IMR-90 (cell line): ENCODE measurements at regions not wholly inside any gene's neighbourhood (a gene's known extent, or its start where the extent isn't known, plus 50 kb on each side); places are given as distances from the start of the nearest gene placed in this dataset.

Experiments used
- ATAC-seq: fragments of 200-7000 bp; cut with Tn5 transposase; 2 replicates; pipeline ENCODE4 v1.9.1; 2020; ENCODE audit warnings: low read depth, mild to moderate bottlenecking, moderate library complexity
- BruUV-seq: library from RNA; stranded (reverse); fragments of 400-500 nt; replicated peaks from 2 replicates; lab custom pipeline; 2021; lab: Mats Ljungman, UMichigan
- CTCF ChIA-PET: fragments of 300-600 bp; formaldehyde crosslinking; extraction: SDS; loops from one replicate; lab custom pipeline; 2021; ENCODE audit warnings: antibody characterized with exemption; lab: Yijun Ruan, JAX
- POLR2A ChIA-PET: fragments of 300-600 bp; sonication (Branson Sonifier 250); formaldehyde crosslinking; loops from one replicate; lab custom pipeline; 2022; ENCODE audit warnings: antibody characterized with exemption; ENCODE audit not compliant: unreplicated experiment; lab: Charles Lee
- DNase-seq: peaks from one replicate; pipeline ENCODE4 v3.0.0; 2013
- H2AFZ ChIP-seq: replicated peaks from 2 replicates; pipeline ENCODE3; 2013; ENCODE audit warnings: low read length, mild to moderate bottlenecking; ENCODE audit not compliant: poor library complexity
- H2AK5ac ChIP-seq: 2 replicates; pipeline ENCODE4 v1.6.1; 2013; ENCODE audit warnings: low read depth, low read length, inconsistent platforms
- H2AK9ac ChIP-seq: replicated peaks from 2 replicates; pipeline ENCODE3; 2013; ENCODE audit warnings: mild to moderate bottlenecking, low read depth, low read length, moderate library complexity; ENCODE audit not compliant: poor library complexity
- H2BK120ac ChIP-seq: 2 replicates; pipeline ENCODE4 v1.6.1; 2013; ENCODE audit warnings: low read depth, low read length, inconsistent platforms
- H2BK15ac ChIP-seq: 3 replicates; pipeline ENCODE4 v1.6.1; 2013; ENCODE audit warnings: low read depth, low read length, inconsistent platforms
- H2BK20ac ChIP-seq: 2 replicates; pipeline ENCODE4 v1.6.1; 2013; ENCODE audit warnings: low read depth, mild to moderate bottlenecking, inconsistent platforms, low read length, moderate library complexity
- H2BK5ac ChIP-seq: 2 replicates; pipeline ENCODE4 v1.6.1; 2013; ENCODE audit warnings: mild to moderate bottlenecking, low read depth, low read length, inconsistent platforms; ENCODE audit not compliant: poor library complexity, severe bottlenecking
- H3K14ac ChIP-seq: replicated peaks from 2 replicates; pipeline ENCODE4 v1.6.1; 2013; ENCODE audit warnings: low read depth, low read length, inconsistent platforms
- H3K18ac ChIP-seq: 2 replicates; pipeline ENCODE4 v1.6.1; 2013; ENCODE audit warnings: low read depth, low read length, control low read depth
- H3K23ac ChIP-seq: 2 replicates; pipeline ENCODE4 v1.6.1; 2013; ENCODE audit warnings: low read depth, low read length, inconsistent platforms
- H3K27ac ChIP-seq: 2 replicates; pipeline ENCODE4 v1.5.1; 2013; ENCODE audit warnings: mild to moderate bottlenecking, control low read depth, low read length; ENCODE audit not compliant: insufficient read depth
- H3K27me3 ChIP-seq: 2 replicates; pipeline ENCODE4 v1.6.1; 2013; ENCODE audit warnings: low read length; ENCODE audit not compliant: control insufficient read depth, insufficient read depth
- H3K36me3 ChIP-seq: 2 replicates; pipeline ENCODE4 v1.6.1; 2013; ENCODE audit warnings: low read length, mixed read lengths; ENCODE audit not compliant: control insufficient read depth, insufficient read depth
- H3K4ac ChIP-seq: 2 replicates; pipeline ENCODE4 v1.6.1; 2013; ENCODE audit warnings: low read depth, low read length, inconsistent platforms
- H3K4me1 ChIP-seq: 2 replicates; pipeline ENCODE4 v1.6.1; 2013; ENCODE audit warnings: low read length, mixed read lengths; ENCODE audit not compliant: control insufficient read depth, insufficient read depth
- H3K4me2 ChIP-seq: 2 replicates; pipeline ENCODE4 v1.6.1; 2013; ENCODE audit warnings: low read depth, mild to moderate bottlenecking, control low read depth, low read length, moderate library complexity
- H3K4me3 ChIP-seq: 2 replicates; pipeline ENCODE4 v1.5.1; 2013; ENCODE audit warnings: low read depth, mild to moderate bottlenecking, control low read depth, low read length, moderate library complexity; ENCODE audit not compliant: insufficient read depth
- H3K56ac ChIP-seq: 2 replicates; pipeline ENCODE4 v1.6.1; 2013; ENCODE audit warnings: low read length, inconsistent platforms; ENCODE audit not compliant: insufficient read depth; ENCODE audit errors: extremely low read depth
- H3K79me1 ChIP-seq, 2 experiments: 2 replicates each; pipeline ENCODE4 v1.6.1; 2013; ENCODE audit warnings: low read length in 2 of 2, inconsistent platforms in 1 of 2, low read depth in 1 of 2
- H3K9ac ChIP-seq: 2 replicates; pipeline ENCODE4 v1.6.1; 2013; ENCODE audit warnings: low read depth, low read length, control low read depth
- H3K9me1 ChIP-seq: 2 replicates; pipeline ENCODE4 v1.6.1; 2013; ENCODE audit warnings: low read length, inconsistent platforms; ENCODE audit not compliant: insufficient read depth
- H3K9me3 ChIP-seq: 2 replicates; pipeline ENCODE4 v1.6.1; 2013; ENCODE audit warnings: low read length; ENCODE audit not compliant: control insufficient read depth, insufficient read depth
- H4K20me1 ChIP-seq: 2 replicates; pipeline ENCODE4 v1.6.1; 2013; ENCODE audit warnings: low read length, inconsistent platforms; ENCODE audit not compliant: insufficient read depth
- H4K5ac ChIP-seq: 2 replicates; pipeline ENCODE4 v1.6.1; 2013; ENCODE audit warnings: mild to moderate bottlenecking, low read depth, low read length, control low read depth
- H4K8ac ChIP-seq, 2 experiments: 2 replicates each; pipeline ENCODE4 v1.6.1; 2013; ENCODE audit warnings: low read depth in 2 of 2, low read length in 2 of 2, control low read depth in 1 of 2, inconsistent platforms in 1 of 2
- H4K91ac ChIP-seq: 2 replicates; pipeline ENCODE4 v1.6.1; 2013; ENCODE audit warnings: low read depth, low read length, inconsistent platforms; ENCODE audit not compliant: insufficient read depth
- BHLHE40 ChIP-seq: fragments of 150-350 bp; IDR thresholded peaks from 2 replicates; pipeline ENCODE4 v1.6.1; 2016; ENCODE audit warnings: mild to moderate bottlenecking, low read depth, low read length
- CEBPB ChIP-seq: IDR thresholded peaks from 2 replicates; pipeline ENCODE4 v1.6.1; 2012; ENCODE audit warnings: low read depth, low read length, improper control_type of control experiment
- CHD1 ChIP-seq: IDR thresholded peaks from 2 replicates; pipeline ENCODE4 v1.6.1; 2012; ENCODE audit warnings: low read depth, low read length, improper control_type of control experiment
- FOS ChIP-seq: fragments of 150-350 bp; IDR thresholded peaks from 2 replicates; pipeline ENCODE4 v1.6.1; 2016; ENCODE audit warnings: low read depth, low read length
- MAFK ChIP-seq: IDR thresholded peaks from 2 replicates; pipeline ENCODE4 v1.6.1; 2012; ENCODE audit warnings: low read depth, low read length, improper control_type of control experiment
- MAZ ChIP-seq: IDR thresholded peaks from 2 replicates; pipeline ENCODE4 v1.6.1; 2012; ENCODE audit warnings: low read depth, mild to moderate bottlenecking, low read length, improper control_type of control experiment, moderate library complexity, borderline replicate concordance
- NFE2L2 ChIP-seq: fragments of 150-350 bp; IDR thresholded peaks from 2 replicates; pipeline ENCODE4 v1.6.1; 2016; ENCODE audit warnings: low read depth, mild to moderate bottlenecking, low read length
- POLR2A ChIP-seq: IDR thresholded peaks from 2 replicates; pipeline ENCODE4 v1.6.1; 2012; ENCODE audit warnings: mild to moderate bottlenecking, low read depth, low read length
- RAD21 ChIP-seq: IDR thresholded peaks from 2 replicates; pipeline ENCODE4 v1.6.1; 2012; ENCODE audit warnings: low read length, improper control_type of control experiment
- RCOR1 ChIP-seq: IDR thresholded peaks from 2 replicates; pipeline ENCODE4 v1.6.1; 2012; ENCODE audit warnings: mild to moderate bottlenecking, low read length, improper control_type of control experiment; ENCODE audit not compliant: insufficient replicate concordance
- RFX5 ChIP-seq: IDR thresholded peaks from 2 replicates; pipeline ENCODE4 v1.8.0; 2012; ENCODE audit warnings: low read depth, mild to moderate bottlenecking, low read length, moderate library complexity
- SMC3 ChIP-seq: fragments of 150-350 bp; IDR thresholded peaks from 2 replicates; pipeline ENCODE4 v1.6.1; 2016; ENCODE audit warnings: low read depth, mild to moderate bottlenecking, antibody characterized with exemption, low read length, moderate library complexity
- WGBS, 2 experiments: methylation state at CpG; one replicate each; pipeline versions ENCODE4 v1.1.5 to v1.1.7; 2013; ENCODE audit warnings: missing lambda C conversion rate in 2 of 2; ENCODE audit not compliant: insufficient read length in 1 of 2; ENCODE audit errors: extremely low coverage in 2 of 2; 5-methylcytosine and 5-hydroxymethylcytosine counted together
- dilution Hi-C: fragments of 300-500 bp; cut with HindIII; formaldehyde crosslinking; loops from one replicate; pipeline ENCODE4 v1.14.3; 2018; ENCODE audit warnings: low sequenced_read_pairs; ENCODE audit not compliant: unreplicated experiment
- in situ Hi-C: fragments of 300-500 bp; cut with MboI; formaldehyde crosslinking; loops from 3 replicates; pipeline ENCODE4 v1.14.3; 2019; ENCODE audit warnings: low sequenced_read_pairs, inconsistent platforms, mixed read lengths
- intact Hi-C: fragments of 100-400 bp; cut with micrococcal nuclease; formaldehyde crosslinking; loops from 2 replicates; pipeline ENCODE4 v1.10.0; 2022
- TF ChIP-seq, protein P1 (sequence below): fragments of 150-350 bp; IDR thresholded peaks from 2 replicates; pipeline ENCODE4 v1.6.1; 2016; ENCODE audit warnings: low read depth, mild to moderate bottlenecking, low read length, moderate library complexity, borderline replicate concordance
- TF ChIP-seq, protein P2 (sequence below): fragments of 150-350 bp; IDR thresholded peaks from 2 replicates; pipeline ENCODE4 v1.6.1; 2017; ENCODE audit warnings: mild to moderate bottlenecking, antibody characterized with exemption, low read length, low read depth
- TF ChIP-seq, protein P3 (sequence below): conservative IDR thresholded peaks from 2 replicates; pipeline ENCODE4 v1.5.1; 2012; ENCODE audit warnings: mild to moderate bottlenecking, low read depth, low read length, improper control_type of control experiment

- no peak for DNase-seq
- Histone ChIP-seq H3K9ac (no peak overlapping the region), H4K91ac (no peak overlapping the region), H4K20me1 (no peaks in the 10 kb centered on the region), H4K5ac (no peak overlapping the region), H4K8ac (no peak overlapping the region), H2BK120ac (no peak overlapping the region), H3K9me1 (no peaks in the 10 kb centered on the region), H3K4ac (no peak overlapping the region), H3K56ac (no peak overlapping the region), H3K27me3 (peaks cover 14% of the 10 kb centered on the region), H3K9me3 (peaks cover 2% of the 10 kb centered on the region; the same call in 1 of the 2 replicates), H3K36me3 (no peaks in the 10 kb centered on the region), H3K4me1 (peaks cover 4% of the 10 kb centered on the region; the same call in 1 of the 2 replicates), H3K4me2 (no peak overlapping the region), H3K79me1 (no peaks in the 10 kb centered on the region), H2AK9ac (no peak overlapping the region), H2AFZ (no peak overlapping the region), H3K14ac (no peak overlapping the region), H3K27ac (no peak overlapping the region), H3K18ac (no peak overlapping the region), H2BK20ac (no peak overlapping the region), H2BK15ac (no peak overlapping the region), H2AK5ac (no peak overlapping the region), H3K4me3 (no peak overlapping the region), H3K23ac (no peak overlapping the region), H2BK5ac (no peak overlapping the region)
- BruUV-seq: no TSS peak
- ATAC-seq: no peak
- WGBS, 2 experiments: 51% methylated on average over 12 of the region's 31 CpGs; no CpG with 5 or more reads in 1 of the 2 experiments
- ChIA-PET CTCF (interaction anchor here (0.6 kb wide), 1 partner anchor 10 kb away, joined by 3 read pairs; no protein-coding TSS in a partner anchor), POLR2A (no interaction called here)
- intact Hi-C loops: no loop called here
- in situ Hi-C loops: no loop called here
- dilution Hi-C loops: no loop called here
- TF ChIP-seq MAZ: no peak
- TF ChIP-seq, protein P1, sequence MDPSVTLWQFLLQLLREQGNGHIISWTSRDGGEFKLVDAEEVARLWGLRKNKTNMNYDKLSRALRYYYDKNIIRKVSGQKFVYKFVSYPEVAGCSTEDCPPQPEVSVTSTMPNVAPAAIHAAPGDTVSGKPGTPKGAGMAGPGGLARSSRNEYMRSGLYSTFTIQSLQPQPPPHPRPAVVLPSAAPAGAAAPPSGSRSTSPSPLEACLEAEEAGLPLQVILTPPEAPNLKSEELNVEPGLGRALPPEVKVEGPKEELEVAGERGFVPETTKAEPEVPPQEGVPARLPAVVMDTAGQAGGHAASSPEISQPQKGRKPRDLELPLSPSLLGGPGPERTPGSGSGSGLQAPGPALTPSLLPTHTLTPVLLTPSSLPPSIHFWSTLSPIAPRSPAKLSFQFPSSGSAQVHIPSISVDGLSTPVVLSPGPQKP: no peak
- TF ChIP-seq RFX5: no peak
- TF ChIP-seq POLR2A: no peak
- no peak for TF ChIP-seq RCOR1
- TF ChIP-seq SMC3: no peak
- TF ChIP-seq, protein P2, sequence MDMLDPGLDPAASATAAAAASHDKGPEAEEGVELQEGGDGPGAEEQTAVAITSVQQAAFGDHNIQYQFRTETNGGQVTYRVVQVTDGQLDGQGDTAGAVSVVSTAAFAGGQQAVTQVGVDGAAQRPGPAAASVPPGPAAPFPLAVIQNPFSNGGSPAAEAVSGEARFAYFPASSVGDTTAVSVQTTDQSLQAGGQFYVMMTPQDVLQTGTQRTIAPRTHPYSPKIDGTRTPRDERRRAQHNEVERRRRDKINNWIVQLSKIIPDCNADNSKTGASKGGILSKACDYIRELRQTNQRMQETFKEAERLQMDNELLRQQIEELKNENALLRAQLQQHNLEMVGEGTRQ: no peak
- TF ChIP-seq RAD21: no peak
- TF ChIP-seq CEBPB: no peak
- TF ChIP-seq, protein P3, sequence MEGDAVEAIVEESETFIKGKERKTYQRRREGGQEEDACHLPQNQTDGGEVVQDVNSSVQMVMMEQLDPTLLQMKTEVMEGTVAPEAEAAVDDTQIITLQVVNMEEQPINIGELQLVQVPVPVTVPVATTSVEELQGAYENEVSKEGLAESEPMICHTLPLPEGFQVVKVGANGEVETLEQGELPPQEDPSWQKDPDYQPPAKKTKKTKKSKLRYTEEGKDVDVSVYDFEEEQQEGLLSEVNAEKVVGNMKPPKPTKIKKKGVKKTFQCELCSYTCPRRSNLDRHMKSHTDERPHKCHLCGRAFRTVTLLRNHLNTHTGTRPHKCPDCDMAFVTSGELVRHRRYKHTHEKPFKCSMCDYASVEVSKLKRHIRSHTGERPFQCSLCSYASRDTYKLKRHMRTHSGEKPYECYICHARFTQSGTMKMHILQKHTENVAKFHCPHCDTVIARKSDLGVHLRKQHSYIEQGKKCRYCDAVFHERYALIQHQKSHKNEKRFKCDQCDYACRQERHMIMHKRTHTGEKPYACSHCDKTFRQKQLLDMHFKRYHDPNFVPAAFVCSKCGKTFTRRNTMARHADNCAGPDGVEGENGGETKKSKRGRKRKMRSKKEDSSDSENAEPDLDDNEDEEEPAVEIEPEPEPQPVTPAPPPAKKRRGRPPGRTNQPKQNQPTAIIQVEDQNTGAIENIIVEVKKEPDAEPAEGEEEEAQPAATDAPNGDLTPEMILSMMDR: no peak
- no peak for TF ChIP-seq CHD1
- TF ChIP-seq BHLHE40: no peak
- TF ChIP-seq NFE2L2: no peak
- TF ChIP-seq FOS: no peak
- no peak for TF ChIP-seq MAFK
Observed at GRCh38 chr18:79590191-79591031, 89.2 kb upstream of the CTDP1 start.
